ENCODE measurements at regions not wholly inside any gene's neighbourhood (a gene's known extent, or its start where the extent isn't known, plus 50 kb on each side); places are given as distances from the start of the nearest gene placed in this dataset.
"Not testable (repeated sequence)": the region's sequence is repeated elsewhere in the genome, so short reads cannot be mapped to it uniquely, and the experiment has no call there.

GRCh38 chr1:87398641-87399040 is 70.0 kb downstream of the LMO4 start:
- DNase-seq (ENCODE audit: low read depth in 2 of 2), result no peak

- no peak for DNase-seq (ENCODE audit: low read depth in 2 of 2)
Observed at GRCh38 chr1:87399264-87399663, 70.6 kb downstream of the LMO4 start.

DNA sequence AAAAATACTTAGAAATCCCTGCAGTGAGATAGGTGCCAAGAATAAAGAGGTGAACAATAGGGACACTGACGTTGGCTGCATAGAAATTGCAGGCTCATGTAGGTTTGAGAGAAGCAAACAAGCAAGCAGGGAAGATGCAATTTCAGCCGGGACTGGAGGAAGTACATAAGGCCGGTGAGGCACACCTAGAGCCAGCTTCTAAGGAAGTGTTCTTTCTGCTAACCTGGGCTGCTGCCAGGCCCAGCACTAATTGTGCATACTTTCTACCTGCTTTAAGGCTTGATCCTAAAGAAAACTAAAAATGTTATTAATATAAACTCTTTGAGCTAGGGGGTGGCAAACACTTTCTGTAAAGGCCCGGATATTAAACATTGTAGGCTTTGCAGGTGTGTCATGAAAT is 71.0 kb downstream of the LMO4 start:
- no peak for DNase-seq (ENCODE audit: low read depth in 2 of 2)

DNA sequence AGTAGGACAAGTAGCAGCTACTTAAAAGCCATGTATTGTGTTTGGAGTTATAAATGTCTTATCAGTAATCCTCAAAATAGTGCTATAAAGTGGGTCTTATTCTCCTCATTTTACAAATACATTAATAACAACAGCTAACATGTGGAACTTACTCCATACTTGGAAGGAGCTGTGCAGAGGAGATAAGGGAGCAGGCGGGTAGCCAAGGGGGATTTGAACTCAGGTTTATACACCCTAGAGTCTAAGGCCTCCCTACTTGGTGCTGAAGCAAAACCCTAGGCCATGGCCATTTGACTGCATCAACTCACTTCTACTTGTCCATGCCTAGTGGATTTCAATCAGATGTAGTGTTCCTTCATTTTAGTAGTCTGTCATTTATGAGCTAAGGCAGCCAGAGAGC is 72.1 kb downstream of the LMO4 start:
- DNase-seq (ENCODE audit: low read depth in 2 of 2), result no peak

GRCh38 chr1:87402241-87403002 is 73.7 kb downstream of the LMO4 start:
- DNase-seq (ENCODE audit: low read depth in 2 of 2), result no peak

DNA sequence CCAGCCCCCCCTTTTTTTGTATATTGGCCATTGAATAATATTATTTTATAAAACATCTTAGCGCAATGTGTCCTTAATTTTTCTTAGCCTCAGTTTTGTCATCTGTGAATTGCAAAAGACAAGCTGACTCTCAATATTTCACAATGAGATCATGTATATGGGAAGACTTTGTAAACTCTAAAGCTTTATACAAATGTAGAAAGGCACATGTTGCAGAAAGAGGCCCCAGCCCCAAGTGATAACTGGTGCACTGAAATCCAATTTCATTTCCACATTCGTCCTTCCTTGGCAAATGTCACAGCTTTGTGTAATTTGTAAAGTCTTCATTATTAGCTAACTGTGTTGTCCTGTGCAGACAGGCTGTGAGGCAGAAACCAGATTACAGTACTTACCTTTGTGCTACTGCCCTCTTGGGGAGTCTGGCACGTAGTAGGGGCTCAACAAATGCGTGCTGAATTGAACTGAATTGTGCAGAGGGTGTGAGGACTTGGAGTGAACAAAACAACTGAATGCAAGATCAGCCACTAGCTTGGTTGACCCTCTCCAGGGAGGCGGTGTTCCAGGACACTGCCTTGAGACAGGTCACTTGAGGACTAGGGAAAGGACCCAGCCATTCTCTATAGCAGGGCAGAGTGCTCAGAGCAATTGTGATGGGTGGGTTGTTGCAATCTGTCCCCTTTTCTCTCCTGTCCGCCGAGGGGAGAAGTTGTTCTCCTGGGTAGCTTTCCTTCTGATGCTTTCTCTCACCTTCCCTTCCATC is 74.6 kb downstream of the LMO4 start:
- no peak for DNase-seq (ENCODE audit: low read depth in 2 of 2)

- DNase-seq (ENCODE audit: low read depth in 2 of 2), result no peak
Observed at GRCh38 chr1:87404296-87404695, 75.6 kb downstream of the LMO4 start.

GRCh38 chr1:87408665-87409248 is 80.1 kb downstream of the LMO4 start:
- no peak for DNase-seq (ENCODE audit: low read depth in 2 of 2)

DNA sequence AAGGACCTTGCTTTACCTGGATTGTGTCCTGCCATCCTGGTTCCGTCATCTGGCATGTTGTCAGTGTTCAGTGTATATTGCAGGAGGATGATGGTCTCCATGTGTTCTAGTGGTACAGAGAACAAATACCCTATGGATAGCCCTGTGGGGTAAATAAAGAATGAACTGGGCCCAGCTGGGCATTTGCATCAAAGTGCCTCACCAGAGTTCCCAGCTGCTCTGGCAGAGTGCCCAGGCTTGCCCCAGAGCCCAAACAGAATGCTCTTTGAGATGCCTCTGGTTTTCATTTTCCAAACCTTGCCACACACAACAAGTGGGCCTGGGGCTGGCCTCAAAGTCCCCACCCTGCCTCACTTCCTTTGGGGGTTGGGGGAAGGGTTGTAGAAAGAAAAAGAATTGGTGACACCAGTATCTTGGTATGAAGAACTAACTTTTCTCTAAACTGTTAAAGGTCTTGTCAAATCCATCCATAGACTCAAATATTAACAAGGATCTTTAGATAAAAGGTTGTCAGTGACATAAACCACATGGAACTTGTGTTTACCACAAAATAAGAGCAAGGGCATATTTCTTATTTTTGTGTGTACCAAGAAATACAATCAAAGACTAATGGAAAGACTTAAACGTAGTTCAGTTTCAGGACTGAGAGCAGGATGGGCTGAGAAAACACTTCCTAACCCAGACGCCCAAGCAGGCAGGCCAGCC is 82.2 kb downstream of the LMO4 start:
- no peak for DNase-seq (ENCODE audit: low read depth in 2 of 2)

DNA sequence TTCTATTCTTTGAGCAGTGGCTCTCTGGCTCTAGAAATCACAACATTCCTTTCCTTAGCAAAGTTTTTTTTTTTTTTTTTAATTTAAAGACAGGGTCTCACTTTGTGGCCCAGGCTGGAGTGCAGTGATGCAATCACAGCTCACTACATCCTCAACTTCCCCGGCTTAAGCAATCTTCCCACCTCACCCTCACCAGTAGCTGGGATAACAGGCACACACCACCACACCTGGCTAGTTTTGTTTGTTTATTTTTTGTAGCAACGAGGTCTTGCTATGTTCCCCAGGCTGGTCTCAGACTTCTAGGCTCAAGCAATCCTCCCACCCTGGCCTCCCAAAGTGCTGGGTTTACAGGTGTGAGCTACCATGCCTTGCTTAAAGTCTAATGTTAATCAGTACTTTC is 85.2 kb downstream of the LMO4 start:
- DNase-seq (ENCODE audit: low read depth in 2 of 2), result not testable (repeated sequence)

DNA sequence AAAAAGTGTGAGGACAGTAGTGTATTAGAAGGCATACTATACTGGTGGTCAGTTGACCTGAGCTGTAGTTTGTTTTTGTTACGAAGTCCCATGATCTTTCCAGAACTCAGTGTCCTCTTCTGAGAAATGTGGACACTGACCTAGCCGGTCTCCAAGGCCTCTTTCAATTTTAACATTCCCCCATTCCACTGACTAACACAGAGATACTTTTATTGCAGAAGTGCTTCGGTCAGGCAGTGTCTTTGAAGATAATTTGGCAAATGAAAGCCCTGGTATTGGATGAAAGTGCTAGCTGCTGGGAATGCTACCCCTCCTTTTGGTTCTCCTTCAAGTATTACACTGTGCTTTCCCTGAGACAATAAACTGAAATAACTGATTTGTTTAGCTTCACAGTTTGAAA is 89.4 kb downstream of the LMO4 start:
- no peak for DNase-seq (ENCODE audit: low read depth in 2 of 2)

- no peak for DNase-seq (ENCODE audit: low read depth in 2 of 2)
Observed at GRCh38 chr1:87421809-87422208, 93.1 kb downstream of the LMO4 start.

GRCh38 chr1:87424541-87424940 is 95.9 kb downstream of the LMO4 start:
- no peak for DNase-seq (ENCODE audit: low read depth in 2 of 2)

DNA sequence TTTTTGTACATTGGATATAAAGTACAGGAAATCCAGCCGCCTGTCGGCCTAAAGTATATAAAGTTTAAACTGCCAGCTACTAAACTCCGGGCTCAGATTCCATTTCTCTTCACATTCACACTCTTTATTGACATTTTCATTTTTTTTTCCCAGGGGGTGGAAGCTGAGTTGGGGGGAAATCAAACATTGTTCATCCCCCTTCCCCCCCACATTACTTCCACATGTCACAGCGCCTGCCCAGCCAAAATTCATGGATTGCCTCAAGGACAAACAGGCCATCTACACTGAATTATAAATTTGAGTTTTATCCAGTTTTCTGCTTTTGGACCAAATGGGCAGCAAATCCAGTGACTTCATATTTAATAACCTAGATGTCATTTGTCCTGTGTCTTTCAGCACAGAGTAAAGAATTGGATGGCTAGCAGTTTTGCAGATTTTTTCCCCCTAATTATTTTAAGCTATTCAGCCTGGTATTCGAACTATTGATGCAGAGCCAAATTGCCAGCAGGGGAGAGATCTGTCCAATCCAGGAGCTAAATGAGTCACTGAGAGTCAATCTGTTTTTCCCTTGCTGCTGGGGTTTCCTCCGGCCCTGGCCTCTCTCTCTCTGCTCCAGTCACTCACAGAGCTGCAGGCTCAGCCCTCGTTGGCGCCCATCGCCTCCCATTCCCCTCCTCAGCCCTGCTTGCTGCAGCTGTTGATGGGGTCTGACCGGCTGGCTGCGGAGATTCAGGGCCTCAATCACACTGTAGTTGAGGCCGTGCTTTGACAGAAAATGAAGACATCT is 98.0 kb downstream of the LMO4 start:
- DNase-seq (ENCODE audit: low read depth in 2 of 2), result no peak

DNA sequence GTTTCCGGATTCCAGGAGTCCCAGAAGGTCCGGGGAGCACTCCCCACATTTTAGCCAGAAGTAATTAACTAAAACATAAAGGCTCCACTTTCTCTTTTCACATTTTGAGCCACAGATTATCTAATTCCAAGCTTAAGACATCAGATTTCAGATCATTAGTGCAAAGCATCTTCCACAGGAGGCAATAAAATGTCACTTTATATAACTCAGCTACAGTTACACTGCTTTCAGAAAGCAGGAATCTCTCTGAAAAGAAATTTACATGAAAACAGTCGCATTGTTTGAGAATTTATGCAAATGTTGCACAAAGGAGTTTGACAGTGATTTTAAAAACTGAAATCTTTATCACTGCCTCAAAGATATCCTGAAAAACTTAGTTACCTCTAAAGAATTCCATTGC is 99.7 kb downstream of the LMO4 start:
- DNase-seq (ENCODE audit: low read depth in 2 of 2), result no peak

GRCh38 chr1:87428883-87429282 is 100.2 kb downstream of the LMO4 start:
- no peak for DNase-seq (ENCODE audit: low read depth in 2 of 2)

DNA sequence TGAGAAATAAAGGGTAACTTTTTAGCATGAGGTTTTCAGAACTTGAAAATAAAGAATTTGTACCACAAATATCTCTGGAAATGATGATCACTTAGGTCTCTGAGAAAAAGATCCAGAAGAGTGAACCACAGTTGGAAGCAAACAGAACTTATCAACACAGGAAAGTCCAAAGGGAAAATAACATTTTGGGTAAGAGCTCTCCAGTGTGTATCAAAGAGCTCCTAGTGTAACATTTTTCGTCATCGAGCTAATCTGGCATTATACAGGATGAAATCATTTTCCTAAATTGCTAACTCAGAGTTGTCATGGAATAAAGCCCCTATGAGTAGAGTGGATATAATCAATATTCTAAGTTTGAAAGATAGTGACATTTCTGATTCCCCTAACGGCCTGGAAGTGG is 104.0 kb downstream of the LMO4 start:
- DNase-seq (ENCODE audit: low read depth in 2 of 2), result no peak

GRCh38 chr1:87433101-87433500 is 104.4 kb downstream of the LMO4 start:
- DNase-seq (ENCODE audit: low read depth in 2 of 2), result not testable (repeated sequence)

DNA sequence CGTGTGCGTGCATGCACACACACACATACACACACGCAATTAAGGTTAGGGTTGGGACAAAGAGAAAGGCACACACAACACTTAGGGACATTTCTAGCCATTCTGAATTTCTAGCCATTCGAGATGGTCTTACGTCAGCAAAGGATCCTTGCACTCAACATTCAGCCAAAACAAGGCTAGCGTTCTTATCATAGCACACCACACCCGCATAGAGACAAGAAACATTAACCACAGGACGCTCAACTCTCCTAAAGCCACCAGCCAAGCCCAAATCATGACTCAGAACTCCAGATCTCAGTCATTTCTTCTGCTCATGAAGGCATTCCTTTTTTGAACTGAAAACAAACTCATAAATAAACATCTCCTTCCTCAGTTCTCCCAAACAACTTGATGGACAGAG is 106.8 kb downstream of the LMO4 start:
- no peak for DNase-seq (ENCODE audit: low read depth in 2 of 2)

DNA sequence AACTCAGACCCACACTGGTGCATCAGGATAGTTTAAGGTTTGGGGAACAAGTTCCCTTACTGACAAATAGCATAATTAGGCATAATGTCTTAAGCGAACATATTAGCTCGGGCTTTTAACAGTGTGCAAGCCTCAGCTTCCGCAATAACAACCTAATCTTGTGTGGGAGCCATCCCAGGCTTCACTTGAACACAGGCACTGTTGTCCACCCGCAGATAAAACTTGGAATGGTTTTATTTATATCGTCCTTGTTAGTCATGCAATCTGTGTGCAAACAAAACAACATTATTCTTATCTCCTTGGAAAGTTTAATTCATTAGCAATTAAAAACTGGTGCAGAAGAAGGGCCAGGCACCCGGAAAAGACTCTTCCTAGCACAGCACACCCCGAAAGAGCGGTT is 107.4 kb downstream of the LMO4 start:
- DNase-seq (ENCODE audit: low read depth in 2 of 2), result not testable (repeated sequence)

DNA sequence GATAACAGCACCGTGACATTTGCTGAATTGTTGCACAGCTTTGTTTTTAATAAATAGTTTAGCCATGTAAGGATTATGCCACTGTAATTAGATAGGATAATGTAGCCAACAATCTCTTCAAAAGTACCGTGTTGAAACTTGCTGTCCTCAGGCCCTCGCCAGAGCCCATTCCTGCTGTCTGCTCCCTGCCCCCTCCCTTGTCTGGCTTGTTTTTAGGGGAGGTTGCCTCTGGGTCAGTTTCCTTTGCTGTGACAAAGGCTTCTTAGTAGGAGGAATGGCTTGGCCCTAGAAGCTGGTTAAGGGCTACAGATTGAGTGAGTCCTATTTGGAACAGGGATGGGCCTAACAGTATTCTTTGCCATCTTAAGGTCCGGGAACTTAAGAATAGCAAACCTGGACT is 107.9 kb downstream of the LMO4 start:
- no peak for DNase-seq (ENCODE audit: low read depth in 2 of 2)

Measured in stimulated activated CD4-positive, alpha-beta T cell treated with anti-CD3 and anti-CD28 coated beads, Interleukin-1b, Interleukin-23, amount 100 ng/mL, for 1 hour (primary cell).